GM23338 (cell line): ENCODE measurements at regions not wholly inside any gene's neighbourhood (a gene's known extent, or its start where the extent isn't known, plus 50 kb on each side); places are given as distances from the start of the nearest gene placed in this dataset.

Source experiments
- ETS1 ChIP-seq: IDR thresholded peaks from 2 replicates; pipeline ENCODE4 v1.6.1; 2016; ENCODE audit warnings: antibody characterized with exemption
- EZH2 ChIP-seq: fragments of 200-600 bp; sonication (generic); IDR thresholded peaks from one replicate; pipeline ENCODE4 v1.8.0; 2017; ENCODE audit warnings: antibody characterized with exemption, mild to moderate bottlenecking, low read depth; ENCODE audit not compliant: unreplicated experiment
- EZH2phosphoT487 ChIP-seq: fragments of 200-600 bp; sonication (generic); IDR thresholded peaks from one replicate; pipeline ENCODE4 v1.8.1; 2018; ENCODE audit warnings: antibody characterized with exemption; ENCODE audit not compliant: unreplicated experiment
- JUNB ChIP-seq: IDR thresholded peaks from one replicate; pipeline ENCODE4 v1.6.1; 2016; ENCODE audit warnings: antibody characterized with exemption; ENCODE audit not compliant: unreplicated experiment
- POLR2AphosphoS5 ChIP-seq: IDR thresholded peaks from 2 replicates; pipeline ENCODE4 v1.6.1; 2016; ENCODE audit warnings: antibody characterized with exemption, low read depth
- STAT1 ChIP-seq: IDR thresholded peaks from one replicate; pipeline ENCODE4 v1.6.1; 2016; ENCODE audit warnings: antibody characterized with exemption; ENCODE audit not compliant: unreplicated experiment
- ZNF331 ChIP-seq: fragments of 250-450 bp; sonication (Bioruptor Pico); IDR thresholded peaks from 2 replicates; pipeline ENCODE4 v1.5.0; 2020; ENCODE audit warnings: low read depth, mild to moderate bottlenecking, moderate library complexity
- TF ChIP-seq, protein P1 (sequence below), 2 experiments: fragments of 200-600 bp in 1 of 2; sonication (generic) in 1 of 2; conservative IDR thresholded peaks; 2 replicates each; pipeline versions ENCODE4 v1.5.1 to v1.6.1; 2016 to 2017; ENCODE audit warnings: antibody characterized with exemption in 2 of 2, low read depth in 2 of 2, mild to moderate bottlenecking in 2 of 2, moderate library complexity in 1 of 2
- TF ChIP-seq, protein P2 (sequence below): IDR thresholded peaks from one replicate; pipeline ENCODE4 v1.6.1; 2018; ENCODE audit warnings: antibody characterized with exemption; ENCODE audit not compliant: unreplicated experiment
- TF ChIP-seq, protein P3 (sequence below): fragments of 250-450 bp; sonication (Bioruptor Pico); IDR thresholded peaks from 2 replicates; pipeline ENCODE4 v1.5.0; 2020; ENCODE audit warnings: mild to moderate bottlenecking, moderate library complexity

- TF ChIP-seq, protein P1, sequence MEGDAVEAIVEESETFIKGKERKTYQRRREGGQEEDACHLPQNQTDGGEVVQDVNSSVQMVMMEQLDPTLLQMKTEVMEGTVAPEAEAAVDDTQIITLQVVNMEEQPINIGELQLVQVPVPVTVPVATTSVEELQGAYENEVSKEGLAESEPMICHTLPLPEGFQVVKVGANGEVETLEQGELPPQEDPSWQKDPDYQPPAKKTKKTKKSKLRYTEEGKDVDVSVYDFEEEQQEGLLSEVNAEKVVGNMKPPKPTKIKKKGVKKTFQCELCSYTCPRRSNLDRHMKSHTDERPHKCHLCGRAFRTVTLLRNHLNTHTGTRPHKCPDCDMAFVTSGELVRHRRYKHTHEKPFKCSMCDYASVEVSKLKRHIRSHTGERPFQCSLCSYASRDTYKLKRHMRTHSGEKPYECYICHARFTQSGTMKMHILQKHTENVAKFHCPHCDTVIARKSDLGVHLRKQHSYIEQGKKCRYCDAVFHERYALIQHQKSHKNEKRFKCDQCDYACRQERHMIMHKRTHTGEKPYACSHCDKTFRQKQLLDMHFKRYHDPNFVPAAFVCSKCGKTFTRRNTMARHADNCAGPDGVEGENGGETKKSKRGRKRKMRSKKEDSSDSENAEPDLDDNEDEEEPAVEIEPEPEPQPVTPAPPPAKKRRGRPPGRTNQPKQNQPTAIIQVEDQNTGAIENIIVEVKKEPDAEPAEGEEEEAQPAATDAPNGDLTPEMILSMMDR (conservative IDR thresholded peaks at IDR 0.05; ENCODE audit: low read depth in 2 of 2) = no peak
- no peak for TF ChIP-seq ETS1
- no peak for TF ChIP-seq POLR2AphosphoS5
- TF ChIP-seq EZH2 = no peak
- no peak for TF ChIP-seq EZH2phosphoT487
- TF ChIP-seq JUNB = no peak
- TF ChIP-seq, protein P2, sequence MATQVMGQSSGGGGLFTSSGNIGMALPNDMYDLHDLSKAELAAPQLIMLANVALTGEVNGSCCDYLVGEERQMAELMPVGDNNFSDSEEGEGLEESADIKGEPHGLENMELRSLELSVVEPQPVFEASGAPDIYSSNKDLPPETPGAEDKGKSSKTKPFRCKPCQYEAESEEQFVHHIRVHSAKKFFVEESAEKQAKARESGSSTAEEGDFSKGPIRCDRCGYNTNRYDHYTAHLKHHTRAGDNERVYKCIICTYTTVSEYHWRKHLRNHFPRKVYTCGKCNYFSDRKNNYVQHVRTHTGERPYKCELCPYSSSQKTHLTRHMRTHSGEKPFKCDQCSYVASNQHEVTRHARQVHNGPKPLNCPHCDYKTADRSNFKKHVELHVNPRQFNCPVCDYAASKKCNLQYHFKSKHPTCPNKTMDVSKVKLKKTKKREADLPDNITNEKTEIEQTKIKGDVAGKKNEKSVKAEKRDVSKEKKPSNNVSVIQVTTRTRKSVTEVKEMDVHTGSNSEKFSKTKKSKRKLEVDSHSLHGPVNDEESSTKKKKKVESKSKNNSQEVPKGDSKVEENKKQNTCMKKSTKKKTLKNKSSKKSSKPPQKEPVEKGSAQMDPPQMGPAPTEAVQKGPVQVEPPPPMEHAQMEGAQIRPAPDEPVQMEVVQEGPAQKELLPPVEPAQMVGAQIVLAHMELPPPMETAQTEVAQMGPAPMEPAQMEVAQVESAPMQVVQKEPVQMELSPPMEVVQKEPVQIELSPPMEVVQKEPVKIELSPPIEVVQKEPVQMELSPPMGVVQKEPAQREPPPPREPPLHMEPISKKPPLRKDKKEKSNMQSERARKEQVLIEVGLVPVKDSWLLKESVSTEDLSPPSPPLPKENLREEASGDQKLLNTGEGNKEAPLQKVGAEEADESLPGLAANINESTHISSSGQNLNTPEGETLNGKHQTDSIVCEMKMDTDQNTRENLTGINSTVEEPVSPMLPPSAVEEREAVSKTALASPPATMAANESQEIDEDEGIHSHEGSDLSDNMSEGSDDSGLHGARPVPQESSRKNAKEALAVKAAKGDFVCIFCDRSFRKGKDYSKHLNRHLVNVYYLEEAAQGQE = no peak
- TF ChIP-seq ZNF331 (CRISPR knock-in tag) = no peak
- TF ChIP-seq, protein P3, sequence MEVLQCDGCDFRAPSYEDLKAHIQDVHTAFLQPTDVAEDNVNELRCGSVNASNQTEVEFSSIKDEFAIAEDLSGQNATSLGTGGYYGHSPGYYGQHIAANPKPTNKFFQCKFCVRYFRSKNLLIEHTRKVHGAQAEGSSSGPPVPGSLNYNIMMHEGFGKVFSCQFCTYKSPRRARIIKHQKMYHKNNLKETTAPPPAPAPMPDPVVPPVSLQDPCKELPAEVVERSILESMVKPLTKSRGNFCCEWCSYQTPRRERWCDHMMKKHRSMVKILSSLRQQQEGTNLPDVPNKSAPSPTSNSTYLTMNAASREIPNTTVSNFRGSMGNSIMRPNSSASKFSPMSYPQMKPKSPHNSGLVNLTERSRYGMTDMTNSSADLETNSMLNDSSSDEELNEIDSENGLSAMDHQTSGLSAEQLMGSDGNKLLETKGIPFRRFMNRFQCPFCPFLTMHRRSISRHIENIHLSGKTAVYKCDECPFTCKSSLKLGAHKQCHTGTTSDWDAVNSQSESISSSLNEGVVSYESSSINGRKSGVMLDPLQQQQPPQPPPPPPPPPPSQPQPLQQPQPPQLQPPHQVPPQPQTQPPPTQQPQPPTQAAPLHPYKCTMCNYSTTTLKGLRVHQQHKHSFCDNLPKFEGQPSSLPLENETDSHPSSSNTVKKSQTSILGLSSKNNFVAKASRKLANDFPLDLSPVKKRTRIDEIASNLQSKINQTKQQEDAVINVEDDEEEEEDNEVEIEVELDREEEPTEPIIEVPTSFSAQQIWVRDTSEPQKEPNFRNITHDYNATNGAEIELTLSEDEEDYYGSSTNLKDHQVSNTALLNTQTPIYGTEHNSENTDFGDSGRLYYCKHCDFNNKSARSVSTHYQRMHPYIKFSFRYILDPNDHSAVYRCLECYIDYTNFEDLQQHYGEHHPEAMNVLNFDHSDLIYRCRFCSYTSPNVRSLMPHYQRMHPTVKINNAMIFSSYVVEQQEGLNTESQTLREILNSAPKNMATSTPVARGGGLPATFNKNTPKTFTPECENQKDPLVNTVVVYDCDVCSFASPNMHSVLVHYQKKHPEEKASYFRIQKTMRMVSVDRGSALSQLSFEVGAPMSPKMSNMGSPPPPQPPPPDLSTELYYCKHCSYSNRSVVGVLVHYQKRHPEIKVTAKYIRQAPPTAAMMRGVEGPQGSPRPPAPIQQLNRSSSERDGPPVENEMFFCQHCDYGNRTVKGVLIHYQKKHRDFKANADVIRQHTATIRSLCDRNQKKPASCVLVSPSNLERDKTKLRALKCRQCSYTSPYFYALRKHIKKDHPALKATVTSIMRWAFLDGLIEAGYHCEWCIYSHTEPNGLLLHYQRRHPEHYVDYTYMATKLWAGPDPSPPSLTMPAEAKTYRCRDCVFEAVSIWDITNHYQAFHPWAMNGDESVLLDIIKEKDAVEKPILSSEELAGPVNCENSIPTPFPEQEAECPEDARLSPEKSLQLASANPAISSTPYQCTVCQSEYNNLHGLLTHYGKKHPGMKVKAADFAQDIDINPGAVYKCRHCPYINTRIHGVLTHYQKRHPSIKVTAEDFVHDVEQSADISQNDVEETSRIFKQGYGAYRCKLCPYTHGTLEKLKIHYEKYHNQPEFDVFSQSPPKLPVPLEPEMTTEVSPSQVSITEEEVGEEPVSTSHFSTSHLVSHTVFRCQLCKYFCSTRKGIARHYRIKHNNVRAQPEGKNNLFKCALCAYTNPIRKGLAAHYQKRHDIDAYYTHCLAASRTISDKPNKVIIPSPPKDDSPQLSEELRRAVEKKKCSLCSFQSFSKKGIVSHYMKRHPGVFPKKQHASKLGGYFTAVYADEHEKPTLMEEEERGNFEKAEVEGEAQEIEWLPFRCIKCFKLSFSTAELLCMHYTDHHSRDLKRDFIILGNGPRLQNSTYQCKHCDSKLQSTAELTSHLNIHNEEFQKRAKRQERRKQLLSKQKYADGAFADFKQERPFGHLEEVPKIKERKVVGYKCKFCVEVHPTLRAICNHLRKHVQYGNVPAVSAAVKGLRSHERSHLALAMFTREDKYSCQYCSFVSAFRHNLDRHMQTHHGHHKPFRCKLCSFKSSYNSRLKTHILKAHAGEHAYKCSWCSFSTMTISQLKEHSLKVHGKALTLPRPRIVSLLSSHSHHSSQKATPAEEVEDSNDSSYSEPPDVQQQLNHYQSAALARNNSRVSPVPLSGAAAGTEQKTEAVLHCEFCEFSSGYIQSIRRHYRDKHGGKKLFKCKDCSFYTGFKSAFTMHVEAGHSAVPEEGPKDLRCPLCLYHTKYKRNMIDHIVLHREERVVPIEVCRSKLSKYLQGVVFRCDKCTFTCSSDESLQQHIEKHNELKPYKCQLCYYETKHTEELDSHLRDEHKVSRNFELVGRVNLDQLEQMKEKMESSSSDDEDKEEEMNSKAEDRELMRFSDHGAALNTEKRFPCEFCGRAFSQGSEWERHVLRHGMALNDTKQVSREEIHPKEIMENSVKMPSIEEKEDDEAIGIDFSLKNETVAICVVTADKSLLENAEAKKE (CRISPR knock-in tag) = no peak
- TF ChIP-seq STAT1 = no peak
These were observed 53.6 kb upstream of the CTPS1 start for GRCh38 chr1:40925834-40926410.
